DOHH2 (cell line): ENCODE measurements at regions not wholly inside any gene's neighbourhood (a gene's known extent, or its start where the extent isn't known, plus 50 kb on each side); places are given as distances from the start of the nearest gene placed in this dataset.

Experiments
- EZH2phosphoT487 ChIP-seq: fragments of 200-600 bp; sonication (generic); IDR thresholded peaks from 2 replicates; pipeline ENCODE4 v1.6.1; 2017; ENCODE audit warnings: borderline replicate concordance, mild to moderate bottlenecking, antibody characterized with exemption, low read length, moderate library complexity, mixed read lengths
- TF ChIP-seq, protein P1 (sequence below): fragments of 200-600 bp; sonication (generic); IDR thresholded peaks from one replicate; pipeline ENCODE4 v1.5.1; 2014; ENCODE audit warnings: antibody characterized with exemption, mild to moderate bottlenecking, low read depth, low read length; ENCODE audit not compliant: poor library complexity, severe bottlenecking

DNA sequence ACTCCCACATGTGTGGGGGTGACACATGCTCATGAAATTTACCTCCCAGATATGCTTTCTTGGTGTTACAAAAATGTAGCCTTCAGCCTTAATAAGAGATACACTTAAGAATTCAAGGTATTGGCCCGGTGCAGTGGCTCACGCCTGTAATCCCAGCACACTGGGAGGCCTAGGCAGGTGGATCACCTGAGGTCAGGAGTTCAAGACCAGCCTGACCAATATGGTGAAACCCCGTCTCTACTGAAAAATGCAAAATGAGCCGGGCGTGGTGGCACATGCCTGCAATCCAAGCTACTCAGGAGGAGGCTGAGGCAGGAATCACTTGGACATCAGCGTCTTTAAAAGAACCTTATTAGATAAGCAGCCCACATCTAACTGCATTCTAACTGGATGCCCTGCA is 614.3 kb upstream of the CDH4 start:
- TF ChIP-seq, protein P1, sequence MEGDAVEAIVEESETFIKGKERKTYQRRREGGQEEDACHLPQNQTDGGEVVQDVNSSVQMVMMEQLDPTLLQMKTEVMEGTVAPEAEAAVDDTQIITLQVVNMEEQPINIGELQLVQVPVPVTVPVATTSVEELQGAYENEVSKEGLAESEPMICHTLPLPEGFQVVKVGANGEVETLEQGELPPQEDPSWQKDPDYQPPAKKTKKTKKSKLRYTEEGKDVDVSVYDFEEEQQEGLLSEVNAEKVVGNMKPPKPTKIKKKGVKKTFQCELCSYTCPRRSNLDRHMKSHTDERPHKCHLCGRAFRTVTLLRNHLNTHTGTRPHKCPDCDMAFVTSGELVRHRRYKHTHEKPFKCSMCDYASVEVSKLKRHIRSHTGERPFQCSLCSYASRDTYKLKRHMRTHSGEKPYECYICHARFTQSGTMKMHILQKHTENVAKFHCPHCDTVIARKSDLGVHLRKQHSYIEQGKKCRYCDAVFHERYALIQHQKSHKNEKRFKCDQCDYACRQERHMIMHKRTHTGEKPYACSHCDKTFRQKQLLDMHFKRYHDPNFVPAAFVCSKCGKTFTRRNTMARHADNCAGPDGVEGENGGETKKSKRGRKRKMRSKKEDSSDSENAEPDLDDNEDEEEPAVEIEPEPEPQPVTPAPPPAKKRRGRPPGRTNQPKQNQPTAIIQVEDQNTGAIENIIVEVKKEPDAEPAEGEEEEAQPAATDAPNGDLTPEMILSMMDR = no peak
- TF ChIP-seq EZH2phosphoT487 = no peak
